ENCODE measurements at regions not wholly inside any gene's neighbourhood (a gene's known extent, or its start where the extent isn't known, plus 50 kb on each side); places are given as distances from the start of the nearest gene placed in this dataset.
A peak's percentile ranks its signal among the peaks of the same experiment; 100 is the strongest.

DNA sequence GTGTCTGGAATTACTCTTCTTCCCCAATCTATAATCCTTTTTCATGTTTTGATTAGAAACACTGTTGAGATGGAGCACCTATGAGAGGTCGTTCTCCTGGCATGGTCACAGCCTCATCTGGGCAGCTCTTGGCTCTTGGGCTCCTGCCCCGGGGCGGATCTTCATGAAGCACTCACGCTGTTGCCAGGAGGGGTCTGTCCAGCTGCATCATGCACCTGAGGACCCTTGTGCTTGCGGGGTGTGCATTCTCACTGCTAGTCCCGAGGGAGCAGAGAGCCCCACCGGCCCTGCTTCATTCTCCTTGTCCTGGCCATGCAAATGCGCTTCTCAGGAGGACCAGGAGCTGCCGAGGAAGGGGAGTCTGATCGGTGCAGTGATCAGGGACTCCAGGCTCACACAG, 117.6 kb upstream of the S1PR3 start:
- Histone ChIP-seq H4K20me1 (ENCODE audit: insufficient read depth, low read length) (no peaks in the 10 kb centered on the region), H3K9me3 (replicated peaks in 1 of 2; ENCODE audit: control insufficient read depth in 1 of 2, insufficient read depth in 1 of 2, low read length in 2 of 2) (peaks cover 0 to 5% of the 10 kb centered on the region in 2 donors), H3K4me3 (replicated peaks in 1 of 3; ENCODE audit: low read depth in 2 of 3, low read length in 3 of 3) (no peak overlapping the region), H3K4me2 (replicated peaks; ENCODE audit: extremely low read depth, low read length, poor library complexity, severe bottlenecking) (no peak overlapping the region), H3K27me3 (ENCODE audit: control insufficient read depth in 2 of 2, insufficient read depth in 2 of 2, low read length in 2 of 2) (peaks cover 5 to 41% of the 10 kb centered on the region in 2 donors), H3K9ac (ENCODE audit: insufficient read depth, low read length, poor library complexity, severe bottlenecking) (no peak overlapping the region), H3K79me2 (ENCODE audit: insufficient read depth, low read length) (no peaks in the 10 kb centered on the region), H3K36me3 (replicated peaks in 1 of 2; ENCODE audit: control insufficient read depth in 1 of 2, insufficient read depth in 2 of 2, low read length in 2 of 2) (no peaks in the 10 kb centered on the region), H3K27ac (ENCODE audit: low read depth in 1 of 2, low read length in 2 of 2) (no peak overlapping the region), H3K4me1 (ENCODE audit: control insufficient read depth in 1 of 2, insufficient read depth in 2 of 2, low read length in 2 of 2) (no peaks in the 10 kb centered on the region), H2AFZ (ENCODE audit: insufficient read depth, low read depth, low read length, poor library complexity, severe bottlenecking) (no peak overlapping the region)
- TF ChIP-seq, protein P1, sequence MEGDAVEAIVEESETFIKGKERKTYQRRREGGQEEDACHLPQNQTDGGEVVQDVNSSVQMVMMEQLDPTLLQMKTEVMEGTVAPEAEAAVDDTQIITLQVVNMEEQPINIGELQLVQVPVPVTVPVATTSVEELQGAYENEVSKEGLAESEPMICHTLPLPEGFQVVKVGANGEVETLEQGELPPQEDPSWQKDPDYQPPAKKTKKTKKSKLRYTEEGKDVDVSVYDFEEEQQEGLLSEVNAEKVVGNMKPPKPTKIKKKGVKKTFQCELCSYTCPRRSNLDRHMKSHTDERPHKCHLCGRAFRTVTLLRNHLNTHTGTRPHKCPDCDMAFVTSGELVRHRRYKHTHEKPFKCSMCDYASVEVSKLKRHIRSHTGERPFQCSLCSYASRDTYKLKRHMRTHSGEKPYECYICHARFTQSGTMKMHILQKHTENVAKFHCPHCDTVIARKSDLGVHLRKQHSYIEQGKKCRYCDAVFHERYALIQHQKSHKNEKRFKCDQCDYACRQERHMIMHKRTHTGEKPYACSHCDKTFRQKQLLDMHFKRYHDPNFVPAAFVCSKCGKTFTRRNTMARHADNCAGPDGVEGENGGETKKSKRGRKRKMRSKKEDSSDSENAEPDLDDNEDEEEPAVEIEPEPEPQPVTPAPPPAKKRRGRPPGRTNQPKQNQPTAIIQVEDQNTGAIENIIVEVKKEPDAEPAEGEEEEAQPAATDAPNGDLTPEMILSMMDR (IDR thresholded peaks at IDR 0.05): no peak
- Mint-ChIP-seq H3K27me3 (ENCODE audit: low read depth in 3 of 3) (peaks cover 20 to 36% (median 20%) of the 10 kb centered on the region in 3 donors), H3K4me3 (no peak overlapping the region), H3K27ac (no peak overlapping the region), H3K4me1 (peaks cover 6% of the 10 kb centered on the region), H3K36me3 (no peaks in the 10 kb centered on the region), H3K9me3 (peaks cover 2 to 10% (median 4%) of the 10 kb centered on the region in 7 donors)
- 75% methylated on average over 10 of the region's 10 CpGs for WGBS (ENCODE audit: insufficient coverage)
- intact Hi-C loops (cut with micrococcal nuclease): no loop called here
- DNase-seq: no peak

DNA sequence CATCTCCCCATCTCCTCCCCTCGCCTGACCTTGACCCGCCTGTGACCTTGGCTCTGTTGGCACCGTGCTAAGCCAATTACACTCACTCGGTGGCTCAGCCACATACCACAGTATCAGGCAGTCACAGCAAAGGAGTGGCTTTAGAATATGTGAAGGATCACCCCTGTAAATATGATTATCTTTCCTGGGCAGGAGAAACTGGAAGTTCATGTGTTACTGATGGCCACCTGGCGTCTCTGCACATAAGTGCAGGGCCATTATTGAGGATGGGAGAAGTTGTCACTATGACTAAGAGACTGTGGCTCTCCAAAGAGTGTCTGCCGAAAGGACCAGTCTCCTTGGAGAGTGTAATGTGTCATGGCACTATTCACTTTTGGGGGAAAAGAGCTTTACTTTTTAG, 116.9 kb upstream of the S1PR3 start:
- Mint-ChIP-seq H3K9me3 (peaks cover 1 to 6% (median 3%) of the 10 kb centered on the region in 7 donors), H3K4me3 (peak overlapping the region in 1 of 2 donors; percentile 23), H3K36me3 (no peaks in the 10 kb centered on the region), H3K27ac (peak overlapping the region in 1 of 7 donors; percentile 2), H3K4me1 (peaks cover 6% of the 10 kb centered on the region), H3K27me3 (ENCODE audit: low read depth in 3 of 3) (peaks cover 15 to 31% (median 23%) of the 10 kb centered on the region in 3 donors)
- Histone ChIP-seq H3K79me2 (ENCODE audit: insufficient read depth, low read length) (no peaks in the 10 kb centered on the region), H3K9ac (ENCODE audit: insufficient read depth, low read length, poor library complexity, severe bottlenecking) (no peak overlapping the region), H3K27ac (ENCODE audit: low read depth in 1 of 2, low read length in 2 of 2) (no peak overlapping the region), H3K4me2 (replicated peaks; ENCODE audit: extremely low read depth, low read length, poor library complexity, severe bottlenecking) (no peak overlapping the region), H3K36me3 (replicated peaks in 1 of 2; ENCODE audit: control insufficient read depth in 1 of 2, insufficient read depth in 2 of 2, low read length in 2 of 2) (no peaks in the 10 kb centered on the region), H3K9me3 (replicated peaks in 1 of 2; ENCODE audit: control insufficient read depth in 1 of 2, insufficient read depth in 1 of 2, low read length in 2 of 2) (peaks cover 0 to under 1% of the 10 kb centered on the region in 2 donors), H3K4me3 (replicated peaks in 1 of 3; ENCODE audit: low read depth in 2 of 3, low read length in 3 of 3) (no peak overlapping the region), H3K4me1 (ENCODE audit: control insufficient read depth in 1 of 2, insufficient read depth in 2 of 2, low read length in 2 of 2) (no peaks in the 10 kb centered on the region), H3K27me3 (ENCODE audit: control insufficient read depth in 2 of 2, insufficient read depth in 2 of 2, low read length in 2 of 2) (peaks cover 5 to 42% of the 10 kb centered on the region in 2 donors), H4K20me1 (ENCODE audit: insufficient read depth, low read length) (no peaks in the 10 kb centered on the region), H2AFZ (ENCODE audit: insufficient read depth, low read depth, low read length, poor library complexity, severe bottlenecking) (no peak overlapping the region)
- 82% methylated on average over 3 of the region's 6 CpGs for WGBS (ENCODE audit: insufficient coverage)
- DNase-seq: no peak
- intact Hi-C loops (cut with micrococcal nuclease): no loop called here
- TF ChIP-seq, protein P1 (IDR thresholded peaks at IDR 0.05): peak; percentile 13

Measured in CD14-positive monocyte (primary cell).